HEK293 (cell line): ENCODE measurements at regions not wholly inside any gene's neighbourhood (a gene's known extent, or its start where the extent isn't known, plus 50 kb on each side); places are given as distances from the start of the nearest gene placed in this dataset.
"Not testable (repeated sequence)": the region's sequence is repeated elsewhere in the genome, so short reads cannot be mapped to it uniquely, and the experiment has no call there.

Experiments used
- CTCF ChIA-PET: fragments of 350-600 bp; formaldehyde crosslinking; extraction: SDS; loops from one replicate; lab custom pipeline; 2021; ENCODE audit warnings: antibody characterized with exemption; lab: Yijun Ruan, JAX
- POLR2A ChIA-PET: fragments of 300-600 bp; formaldehyde crosslinking; extraction: SDS; loops from one replicate; lab custom pipeline; 2020; ENCODE audit warnings: antibody characterized with exemption, inconsistent platforms; lab: Yijun Ruan, JAX
- H3K27ac ChIP-seq: fragments of 200-500 bp; sonication (Bioruptor generic); 2 replicates; pipeline ENCODE4 v1.5.1; 2014; ENCODE audit warnings: low read depth, low read length, control low read depth, inconsistent platforms; ENCODE audit errors: extremely low read depth
- H3K36me3 ChIP-seq, 2 experiments: fragments of 200-500 bp in 1 of 2; sonication (Bioruptor generic) in 1 of 2; 1 replicate in 1 of 2; 2 replicates in 1 of 2; pipeline ENCODE4 v1.5.1; 2014 to 2017; ENCODE audit warnings: inconsistent platforms in 2 of 2, low read length in 2 of 2; ENCODE audit not compliant: control insufficient read depth in 2 of 2, insufficient read depth in 1 of 2
- H3K4me1 ChIP-seq: fragments of 200-500 bp; sonication (Bioruptor generic); 2 replicates; pipeline ENCODE4 v1.5.1; 2014; ENCODE audit warnings: mild to moderate bottlenecking, low read length, inconsistent platforms; ENCODE audit not compliant: control insufficient read depth, insufficient read depth
- H3K4me3 ChIP-seq: 2 replicates; pipeline ENCODE4 v1.5.1; 2011; ENCODE audit warnings: low read depth, mild to moderate bottlenecking, control low read depth, low read length, moderate library complexity
- H3K9me3 ChIP-seq: fragments of 200-500 bp; sonication (Bioruptor generic); 2 replicates; pipeline ENCODE4 v1.5.1; 2014; ENCODE audit warnings: low read depth, low read length, inconsistent platforms; ENCODE audit not compliant: control insufficient read depth, insufficient read depth
- ATF2 ChIP-seq: fragments of 450-650 bp; formaldehyde crosslinking; IDR thresholded peaks from 2 replicates; pipeline ENCODE4 v1.5.1; 2016; ENCODE audit warnings: missing biosample characterization, missing genetic modification characterization, low read depth
- SP7 ChIP-seq: fragments of 450-650 bp; formaldehyde crosslinking; IDR thresholded peaks from 2 replicates; pipeline ENCODE4 v1.5.1; 2016; ENCODE audit warnings: missing biosample characterization, missing genetic modification characterization
- ZNF132 ChIP-seq: fragments of 450-650 bp; formaldehyde crosslinking; IDR thresholded peaks from 2 replicates; pipeline ENCODE4 v1.5.1; 2017; ENCODE audit warnings: missing biosample characterization, missing genetic modification characterization, borderline replicate concordance
- ZNF146 ChIP-seq: fragments of 450-650 bp; formaldehyde crosslinking; IDR thresholded peaks from 2 replicates; pipeline ENCODE4 v1.5.1; 2016; ENCODE audit warnings: missing biosample characterization, missing genetic modification characterization
- ZNF280C ChIP-seq: fragments of 450-650 bp; formaldehyde crosslinking; IDR thresholded peaks from 2 replicates; pipeline ENCODE4 v1.5.1; 2016; ENCODE audit warnings: missing biosample characterization, missing genetic modification characterization
- ZNF394 ChIP-seq: fragments of 450-650 bp; formaldehyde crosslinking; IDR thresholded peaks from 2 replicates; pipeline ENCODE4 v1.5.1; 2016; ENCODE audit warnings: missing biosample characterization, missing genetic modification characterization, mild to moderate bottlenecking, moderate library complexity, borderline replicate concordance
- ZNF561 ChIP-seq: fragments of 450-650 bp; IDR thresholded peaks from 2 replicates; pipeline ENCODE4 v1.5.1; 2018; ENCODE audit warnings: missing biosample characterization, missing genetic modification characterization, borderline replicate concordance
- ZNF645 ChIP-seq: fragments of 450-650 bp; formaldehyde crosslinking; IDR thresholded peaks from 2 replicates; pipeline ENCODE4; 2016; ENCODE audit warnings: missing biosample characterization, missing genetic modification characterization
- ZNF654 ChIP-seq: fragments of 450-650 bp; formaldehyde crosslinking; IDR thresholded peaks from 2 replicates; pipeline ENCODE4 v1.5.1; 2016; ENCODE audit warnings: low read depth, missing biosample characterization, missing genetic modification characterization
- ZNF747 ChIP-seq: fragments of 450-650 bp; formaldehyde crosslinking; IDR thresholded peaks from 2 replicates; pipeline ENCODE4 v1.5.1; 2016; ENCODE audit warnings: missing biosample characterization, missing genetic modification characterization
- ZNF76 ChIP-seq: fragments of 450-650 bp; formaldehyde crosslinking; IDR thresholded peaks from 2 replicates; pipeline ENCODE4; 2016; ENCODE audit warnings: low read depth, missing biosample characterization, missing genetic modification characterization, borderline replicate concordance

- no peaks in the 10 kb centered on the region for H3K4me1 ChIP-seq
- no peak overlapping the region for H3K4me3 ChIP-seq
- POLR2A ChIA-PET: no interaction called here
- H3K27ac ChIP-seq: no peak overlapping the region
- TF ChIP-seq ZNF654 (tag by site-specific recombination): no peak
- no peak for TF ChIP-seq ZNF561
- peak; percentile 40; the same call in 1 of the 2 replicates for TF ChIP-seq ATF2
- H3K9me3 ChIP-seq: no peaks in the 10 kb centered on the region
- CTCF ChIA-PET: interaction anchor here (0.6 to 1.4 kb wide), 3 partner anchors 10 to 145 kb away, joined by 4 to 5 read pairs (median 5); no protein-coding TSS in a partner anchor
- H3K36me3 ChIP-seq: no peaks in the 10 kb centered on the region
Observed at GRCh38 chr5:148751025-148751424, 75.4 kb upstream of the ADRB2 start.

GRCh38 chr5:148752375-148752774, 74.0 kb upstream of the ADRB2 start:
- peak; percentile 65 for TF ChIP-seq ZNF146 (tag by site-specific recombination)
- H3K9me3 ChIP-seq, H3K4me1 ChIP-seq, POLR2A ChIA-PET, H3K4me3 ChIP-seq, H3K27ac ChIP-seq, H3K36me3 ChIP-seq: not testable (repeated sequence)
- CTCF ChIA-PET: interaction anchor here (0.6 kb wide), 1 partner anchor 592 kb away, joined by 3 read pairs; no protein-coding TSS in a partner anchor

GRCh38 chr5:148759101-148759500, 67.3 kb upstream of the ADRB2 start:
- H3K36me3 ChIP-seq: no peaks in the 10 kb centered on the region
- POLR2A ChIA-PET: no interaction called here
- H3K4me1 ChIP-seq: no peaks in the 10 kb centered on the region
- no peak overlapping the region for H3K27ac ChIP-seq
- H3K4me3 ChIP-seq: no peak overlapping the region
- CTCF ChIA-PET: no interaction called here
- no peak for TF ChIP-seq ZNF76
- TF ChIP-seq ZNF747: no peak
- no peak for TF ChIP-seq ZNF132
- no peak for TF ChIP-seq ZNF280C (tag by site-specific recombination)
- TF ChIP-seq ZNF394 (tag by site-specific recombination): no peak
- TF ChIP-seq, all 188 proteins: peak for 0
- H3K9me3 ChIP-seq: no peaks in the 10 kb centered on the region

- H3K4me1 ChIP-seq: no peaks in the 10 kb centered on the region
- ChIA-PET CTCF (interaction anchor here (1.1 to 1.5 kb wide), 4 partner anchors 20 to 274 kb away, joined by 3 to 4 read pairs (median 3); no protein-coding TSS in a partner anchor), POLR2A (interaction anchor here (0.9 kb wide), 1 partner anchor 18 kb away, joined by 3 read pairs; no protein-coding TSS in a partner anchor)
- no peaks in the 10 kb centered on the region for H3K36me3 ChIP-seq
- no peak for TF ChIP-seq ZNF645 (tag by site-specific recombination)
- no peak for TF ChIP-seq SP7 (tag by site-specific recombination)
- H3K4me3 ChIP-seq: no peak overlapping the region
- no peak overlapping the region for H3K27ac ChIP-seq
- H3K9me3 ChIP-seq: no peaks in the 10 kb centered on the region
Observed at GRCh38 chr5:148760945-148761638, 65.3 kb upstream of the ADRB2 start.
